Activated CD4-positive, alpha-beta memory T cell treated with anti-CD3 and anti-CD28 coated beads, Interleukin-2, amount 10 ng/mL, durations not matched to agents 7 days and 5 days (primary cell): ENCODE measurements at regions not wholly inside any gene's neighbourhood (a gene's known extent, or its start where the extent isn't known, plus 50 kb on each side); places are given as distances from the start of the nearest gene placed in this dataset.
"Not testable (repeated sequence)": the region's sequence is repeated elsewhere in the genome, so short reads cannot be mapped to it uniquely, and the experiment has no call there.

ENCODE experiments used
- CTCF ChIA-PET: fragments of 350-600 bp; sonication (Branson Sonifier 250); formaldehyde crosslinking; loops from one replicate; lab custom pipeline; 2021; ENCODE audit warnings: antibody characterized with exemption, inconsistent platforms; lab: Charles Lee
- POLR2A ChIA-PET: fragments of 350-600 bp; sonication (Branson Sonifier 250); formaldehyde crosslinking; loops from one replicate; lab custom pipeline; 2021; ENCODE audit warnings: antibody characterized with exemption; lab: Charles Lee
- DNase-seq: peaks from one replicate; pipeline ENCODE4 v3.0.0-alpha.2; 2020
- H3K27ac Mint-ChIP-seq: one replicate; pipeline ENCODE4 v1.8.0; 2021; ENCODE audit warnings: mild to moderate bottlenecking, mixed read lengths
- H3K27me3 Mint-ChIP-seq: one replicate; pipeline ENCODE4 v1.8.0; 2021; ENCODE audit warnings: mixed read lengths
- H3K36me3 Mint-ChIP-seq: one replicate; pipeline ENCODE4 v1.8.0; 2021; ENCODE audit warnings: low read depth, mixed read lengths
- H3K4me1 Mint-ChIP-seq: one replicate; pipeline ENCODE4 v1.8.0; 2021; ENCODE audit warnings: mixed read lengths
- H3K4me3 Mint-ChIP-seq: one replicate; pipeline ENCODE4 v1.8.0; 2021; ENCODE audit warnings: mild to moderate bottlenecking, mixed read lengths
- H3K9me3 Mint-ChIP-seq: one replicate; pipeline ENCODE4 v1.8.0; 2021; ENCODE audit warnings: mixed read lengths

GRCh38 chr17:77332034-77332971 lies 191.5 kb downstream of the SEC14L1 start:
- ChIA-PET CTCF (interaction anchor here (0.7 to 4.0 kb wide), 25 partner anchors 9 to 752 kb away, joined by 3 to 39 read pairs (median 3); no protein-coding TSS in a partner anchor), POLR2A (interaction anchor here (0.6 to 4.0 kb wide), 28 partner anchors 9 to 626 kb away, joined by 3 to 35 read pairs (median 6); no protein-coding TSS in a partner anchor)
- H3K4me1 Mint-ChIP-seq, result peaks cover 40% of the 10 kb centered on the region
- peak overlapping the region; percentile 73 for H3K4me3 Mint-ChIP-seq
- peak; percentile 69 for DNase-seq
- H3K36me3 Mint-ChIP-seq, result peaks cover 4% of the 10 kb centered on the region
- H3K27ac Mint-ChIP-seq, result peak overlapping the region; percentile 90
- H3K27me3 Mint-ChIP-seq, result no peaks in the 10 kb centered on the region
- peaks cover 9% of the 10 kb centered on the region for H3K9me3 Mint-ChIP-seq

GRCh38 chr17:77332981-77333685 lies 192.4 kb downstream of the SEC14L1 start:
- peaks cover 10% of the 10 kb centered on the region for H3K36me3 Mint-ChIP-seq
- H3K4me3 Mint-ChIP-seq, result no peak overlapping the region
- H3K4me1 Mint-ChIP-seq, result peaks cover 40% of the 10 kb centered on the region
- H3K27ac Mint-ChIP-seq, result peak overlapping the region; percentile 90
- DNase-seq, result peak; percentile 38
- peaks cover 11% of the 10 kb centered on the region for H3K9me3 Mint-ChIP-seq
- CTCF ChIA-PET, result interaction anchor here (0.9 to 4.0 kb wide), 12 partner anchors 8 to 843 kb away, joined by 3 to 39 read pairs (median 6); no protein-coding TSS in a partner anchor
- POLR2A ChIA-PET, result interaction anchor here (0.8 to 4.0 kb wide), 16 partner anchors 10 to 127 kb away, joined by 3 to 35 read pairs (median 8); no protein-coding TSS in a partner anchor
- no peaks in the 10 kb centered on the region for H3K27me3 Mint-ChIP-seq

- ChIA-PET CTCF (no interaction called here), POLR2A (no interaction called here)
- H3K27ac Mint-ChIP-seq, result no peak overlapping the region
- peaks cover 41% of the 10 kb centered on the region for H3K4me1 Mint-ChIP-seq
- peaks cover 18% of the 10 kb centered on the region for H3K36me3 Mint-ChIP-seq
- H3K27me3 Mint-ChIP-seq, result no peaks in the 10 kb centered on the region
- H3K9me3 Mint-ChIP-seq, result peaks cover 11% of the 10 kb centered on the region
- H3K4me3 Mint-ChIP-seq, result no peak overlapping the region
- no peak for DNase-seq
These were observed 196.4 kb downstream of the SEC14L1 start for GRCh38 chr17:77337150-77337549.

GRCh38 chr17:77341069-77341541 lies 200.3 kb downstream of the SEC14L1 start:
- H3K9me3 Mint-ChIP-seq, result peaks cover 11% of the 10 kb centered on the region
- H3K27me3 Mint-ChIP-seq, result no peaks in the 10 kb centered on the region
- no peak for DNase-seq
- POLR2A ChIA-PET, result interaction anchor here (0.9 to 2.1 kb wide), 10 partner anchors 10 to 617 kb away, joined by 3 to 9 read pairs (median 4); partner anchors contain the start of gene TNRC6C
- CTCF ChIA-PET, result interaction anchor here (1.1 to 1.6 kb wide), 5 partner anchors 9 to 88 kb away, joined by 3 to 7 read pairs (median 6); no protein-coding TSS in a partner anchor
- H3K36me3 Mint-ChIP-seq, result peaks cover 27% of the 10 kb centered on the region
- H3K4me1 Mint-ChIP-seq, result peaks cover 51% of the 10 kb centered on the region
- H3K27ac Mint-ChIP-seq, result peak overlapping the region; percentile 92
- peak overlapping the region; percentile 49 for H3K4me3 Mint-ChIP-seq

GRCh38 chr17:77342656-77342990 lies 201.9 kb downstream of the SEC14L1 start:
- peaks cover 56% of the 10 kb centered on the region for H3K4me1 Mint-ChIP-seq
- CTCF ChIA-PET, result interaction anchor here (0.6 to 1.7 kb wide), 6 partner anchors 10 to 154 kb away, joined by 3 to 5 read pairs (median 3); no protein-coding TSS in a partner anchor
- not testable (repeated sequence) for H3K9me3 Mint-ChIP-seq, DNase-seq, H3K27me3 Mint-ChIP-seq
- H3K36me3 Mint-ChIP-seq, result peaks cover 23% of the 10 kb centered on the region
- POLR2A ChIA-PET, result interaction anchor here (1.0 to 2.1 kb wide), 8 partner anchors 11 to 616 kb away, joined by 3 to 11 read pairs (median 6); partner anchors contain the start of gene TNRC6C
- H3K27ac Mint-ChIP-seq, result peak overlapping the region; percentile 92
- peak overlapping the region; percentile 61 for H3K4me3 Mint-ChIP-seq

GRCh38 chr17:77343031-77343800 lies 202.4 kb downstream of the SEC14L1 start:
- no peak for DNase-seq
- Mint-ChIP-seq H3K9me3 (peaks cover 5% of the 10 kb centered on the region), H3K4me3 (peak overlapping the region; percentile 61)

GRCh38 chr17:77344038-77344437 lies 203.3 kb downstream of the SEC14L1 start:
- H3K36me3 Mint-ChIP-seq, result peaks cover 17% of the 10 kb centered on the region
- peaks cover 51% of the 10 kb centered on the region for H3K4me1 Mint-ChIP-seq
- CTCF ChIA-PET, result interaction anchor here (1.2 kb wide), 1 partner anchor 10 kb away, joined by 3 read pairs; no protein-coding TSS in a partner anchor
- POLR2A ChIA-PET, result interaction anchor here (1.8 to 2.1 kb wide), 3 partner anchors 12 to 101 kb away, joined by 6 to 11 read pairs (median 6); no protein-coding TSS in a partner anchor
- H3K27me3 Mint-ChIP-seq, result no peaks in the 10 kb centered on the region
- no peak overlapping the region for H3K4me3 Mint-ChIP-seq
- no peak overlapping the region for H3K27ac Mint-ChIP-seq
- peaks cover 5% of the 10 kb centered on the region for H3K9me3 Mint-ChIP-seq
- DNase-seq, result no peak

More at GRCh38 chr17:77343031-77343800, 202.4 kb downstream of the SEC14L1 start:
- Mint-ChIP-seq H3K36me3 (peaks cover 21% of the 10 kb centered on the region), H3K27me3 (no peaks in the 10 kb centered on the region), H3K27ac (peak overlapping the region; percentile 92), H3K4me1 (peaks cover 58% of the 10 kb centered on the region)
- CTCF ChIA-PET, result interaction anchor here (0.6 to 1.7 kb wide), 6 partner anchors 11 to 153 kb away, joined by 3 to 5 read pairs (median 3); no protein-coding TSS in a partner anchor
- POLR2A ChIA-PET, result interaction anchor here (0.6 to 2.1 kb wide), 9 partner anchors 11 to 615 kb away, joined by 3 to 11 read pairs (median 5); partner anchors contain the start of gene TNRC6C

GRCh38 chr17:77345260-77345910 lies 204.6 kb downstream of the SEC14L1 start:
- ChIA-PET POLR2A (interaction anchor here (1.0 to 1.2 kb wide), 2 partner anchors 9 to 31 kb away, joined by 3 read pairs; no protein-coding TSS in a partner anchor), CTCF (no interaction called here)
- H3K27me3 Mint-ChIP-seq, result no peaks in the 10 kb centered on the region
- H3K9me3 Mint-ChIP-seq, result peaks cover 5% of the 10 kb centered on the region
- H3K27ac Mint-ChIP-seq, result no peak overlapping the region
- H3K4me3 Mint-ChIP-seq, result no peak overlapping the region
- peaks cover 16% of the 10 kb centered on the region for H3K36me3 Mint-ChIP-seq
- peaks cover 52% of the 10 kb centered on the region for H3K4me1 Mint-ChIP-seq
- no peak for DNase-seq

- ChIA-PET POLR2A (interaction anchor here (0.5 to 1.6 kb wide), 3 partner anchors 12 to 625 kb away, joined by 3 to 4 read pairs (median 3); no protein-coding TSS in a partner anchor), CTCF (no interaction called here)
- Mint-ChIP-seq H3K4me1 (peaks cover 51% of the 10 kb centered on the region), H3K27ac (no peak overlapping the region), H3K9me3 (peaks cover 5% of the 10 kb centered on the region), H3K27me3 (no peaks in the 10 kb centered on the region), H3K36me3 (peaks cover 13% of the 10 kb centered on the region), H3K4me3 (no peak overlapping the region)
- DNase-seq, result no peak
These were observed 206.0 kb downstream of the SEC14L1 start for GRCh38 chr17:77346765-77347164.

GRCh38 chr17:77347544-77347943 lies 206.8 kb downstream of the SEC14L1 start:
- H3K4me1 Mint-ChIP-seq, result peaks cover 48% of the 10 kb centered on the region

More at GRCh38 chr17:77347544-77347943, 206.8 kb downstream of the SEC14L1 start:
- H3K36me3 Mint-ChIP-seq, result peaks cover 13% of the 10 kb centered on the region
- no peak overlapping the region for H3K4me3 Mint-ChIP-seq
- no peak for DNase-seq
- ChIA-PET CTCF (no interaction called here), POLR2A (interaction anchor here (1.6 kb wide), 1 partner anchor 11 kb away, joined by 4 read pairs; no protein-coding TSS in a partner anchor)
- no peak overlapping the region for H3K27ac Mint-ChIP-seq
- no peaks in the 10 kb centered on the region for H3K27me3 Mint-ChIP-seq
- H3K9me3 Mint-ChIP-seq, result peaks cover 5% of the 10 kb centered on the region
